UCSD-AML1 (cell line): ENCODE measurements at regions not wholly inside any gene's neighbourhood (a gene's known extent, or its start where the extent isn't known, plus 50 kb on each side); places are given as distances from the start of the nearest gene placed in this dataset.
A peak's percentile ranks its signal among the peaks of the same experiment; 100 is the strongest.

Source experiments
- DNase-seq: peaks from one replicate; lab custom pipeline; 2025; ENCODE audit not compliant: unreplicated experiment; lab: John Stamatoyannopoulos, UW

DNA sequence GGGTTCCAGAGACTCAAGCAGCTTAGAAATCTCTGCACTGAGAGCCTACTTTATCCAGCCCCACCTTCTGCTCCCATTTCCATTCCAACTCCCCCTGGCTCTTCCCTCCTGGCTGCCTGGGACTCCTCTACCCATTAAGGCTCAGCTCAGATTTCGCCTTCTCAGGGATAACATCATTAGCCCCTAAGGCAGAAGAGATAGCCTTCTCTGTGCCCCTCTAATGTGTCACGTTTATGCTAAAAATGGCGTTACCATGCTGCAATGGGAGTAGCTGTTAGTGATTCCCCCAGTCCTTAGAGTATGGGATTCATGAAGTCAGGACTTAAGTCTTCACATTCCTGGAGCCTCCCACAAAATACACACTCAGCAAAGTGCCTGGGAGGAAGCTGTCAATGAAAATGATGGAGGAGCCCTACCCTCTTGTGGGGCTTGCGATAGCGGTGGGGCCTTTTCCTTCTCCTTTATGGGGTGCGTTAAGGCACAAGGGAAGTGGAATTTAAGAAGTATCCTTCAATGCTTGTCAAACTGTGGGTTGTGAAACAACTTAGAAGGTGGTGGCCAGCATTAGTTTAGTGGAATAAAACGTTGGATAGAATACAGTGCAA is 144.7 kb upstream of the COPS8 start:
- DNase-seq, result peak; percentile 65

DNA sequence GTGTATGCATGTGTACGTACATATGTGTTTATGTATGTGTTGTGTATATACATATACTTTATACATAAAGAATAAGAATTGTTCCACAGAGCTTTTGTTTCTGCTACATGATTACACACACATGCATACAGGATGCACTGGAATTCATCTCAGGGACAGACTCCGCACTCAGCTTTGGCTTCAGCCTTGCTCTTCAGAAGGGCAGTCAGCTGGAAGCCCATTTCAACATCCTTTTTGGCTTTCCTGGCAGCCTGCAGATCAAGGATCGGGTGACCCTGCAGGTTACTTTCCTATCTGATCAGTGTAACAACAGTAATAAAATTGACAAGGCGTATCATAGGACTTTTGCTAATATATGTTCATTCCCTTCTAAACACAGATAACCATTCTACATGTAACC is 144.1 kb upstream of the COPS8 start:
- no peak for DNase-seq

DNA sequence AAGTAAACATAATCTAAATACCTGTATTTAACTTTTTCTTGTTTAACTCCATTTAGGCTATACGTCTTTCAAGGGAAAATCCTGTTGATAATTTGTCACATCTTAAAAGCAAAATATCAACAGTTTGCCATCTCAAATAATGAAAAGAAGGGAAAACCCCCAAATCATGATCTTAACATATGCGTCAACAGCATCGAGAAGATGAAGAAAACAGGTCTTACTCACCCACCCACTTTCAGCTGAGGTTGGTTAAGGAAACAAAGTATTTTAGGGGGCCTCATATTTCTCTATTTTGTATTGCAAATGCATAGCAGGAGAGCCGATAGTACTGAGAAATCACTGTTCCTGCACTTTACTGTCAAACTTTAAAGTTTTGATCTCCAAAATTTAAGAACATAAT is 143.1 kb upstream of the COPS8 start:
- DNase-seq, result no peak

DNA sequence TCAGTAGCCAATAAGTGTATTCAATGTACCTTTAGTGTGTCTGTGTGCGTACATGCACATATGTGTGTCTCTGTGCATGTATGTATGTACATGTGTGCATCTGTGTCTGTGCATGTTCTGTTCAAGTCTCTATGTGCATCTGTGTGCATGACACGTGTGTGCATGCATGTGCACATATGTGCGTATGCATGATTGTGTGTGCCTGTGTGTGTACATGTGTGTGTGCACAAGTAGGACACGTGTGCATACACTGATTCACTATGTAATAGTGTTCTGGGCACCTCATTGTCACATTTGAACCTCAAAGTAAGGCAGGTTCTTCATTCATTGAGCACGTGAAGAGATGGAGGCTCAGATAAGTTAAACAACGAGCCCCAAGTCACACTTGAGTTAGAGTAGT is 142.6 kb upstream of the COPS8 start:
- no peak for DNase-seq

DNA sequence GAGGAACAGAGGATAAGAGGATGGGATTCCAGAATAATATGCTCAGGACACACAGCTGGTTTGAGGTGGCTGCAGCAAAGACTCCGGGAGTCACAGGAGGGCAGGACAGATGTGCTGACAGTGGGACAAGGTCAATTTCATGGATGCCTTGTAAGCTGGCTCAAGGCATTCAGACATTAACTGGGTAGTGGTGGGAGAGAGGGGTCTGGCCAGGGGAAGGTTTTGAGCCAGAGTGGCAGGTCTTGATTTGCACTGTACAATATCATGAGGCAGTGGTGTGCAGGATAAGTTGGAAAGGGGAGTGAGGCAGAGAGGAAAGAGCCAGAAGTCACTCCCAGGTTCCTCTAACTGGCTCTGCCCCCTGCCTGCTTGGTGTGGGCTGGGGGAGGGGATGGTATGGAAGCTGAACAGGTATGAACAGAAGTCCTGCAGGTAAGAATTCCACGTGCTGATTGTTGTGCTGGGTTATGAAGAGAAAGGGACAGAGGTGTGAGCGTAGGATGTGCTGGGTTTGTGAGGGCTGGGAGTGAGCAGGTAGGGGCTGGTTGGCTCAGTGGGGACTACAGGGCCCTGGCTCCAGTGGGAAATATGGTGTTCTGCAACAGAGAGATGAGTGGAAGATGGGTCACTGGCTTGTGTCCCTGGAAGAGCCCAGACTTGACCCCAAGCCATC is 141.7 kb upstream of the COPS8 start:
- no peak for DNase-seq

DNA sequence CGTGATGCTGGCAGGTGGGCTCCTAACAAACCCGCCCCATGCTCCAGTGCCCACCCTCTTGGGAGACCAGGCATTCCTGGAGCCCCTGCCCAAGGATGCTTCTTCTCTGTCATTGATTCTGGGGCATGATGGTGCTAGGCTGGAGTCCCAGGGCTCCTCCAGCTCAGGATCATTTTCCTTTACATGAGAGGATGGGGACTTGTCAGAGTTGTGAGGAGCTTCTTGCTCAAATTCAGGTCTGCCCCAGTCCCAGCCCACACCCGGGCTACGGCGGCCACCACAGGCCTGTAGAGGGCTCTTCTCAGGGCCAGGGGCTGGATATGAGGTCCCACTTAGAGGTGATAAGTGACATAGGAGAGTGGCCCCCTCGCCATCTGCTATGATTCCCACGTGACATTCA is 141.1 kb upstream of the COPS8 start:
- no peak for DNase-seq

DNA sequence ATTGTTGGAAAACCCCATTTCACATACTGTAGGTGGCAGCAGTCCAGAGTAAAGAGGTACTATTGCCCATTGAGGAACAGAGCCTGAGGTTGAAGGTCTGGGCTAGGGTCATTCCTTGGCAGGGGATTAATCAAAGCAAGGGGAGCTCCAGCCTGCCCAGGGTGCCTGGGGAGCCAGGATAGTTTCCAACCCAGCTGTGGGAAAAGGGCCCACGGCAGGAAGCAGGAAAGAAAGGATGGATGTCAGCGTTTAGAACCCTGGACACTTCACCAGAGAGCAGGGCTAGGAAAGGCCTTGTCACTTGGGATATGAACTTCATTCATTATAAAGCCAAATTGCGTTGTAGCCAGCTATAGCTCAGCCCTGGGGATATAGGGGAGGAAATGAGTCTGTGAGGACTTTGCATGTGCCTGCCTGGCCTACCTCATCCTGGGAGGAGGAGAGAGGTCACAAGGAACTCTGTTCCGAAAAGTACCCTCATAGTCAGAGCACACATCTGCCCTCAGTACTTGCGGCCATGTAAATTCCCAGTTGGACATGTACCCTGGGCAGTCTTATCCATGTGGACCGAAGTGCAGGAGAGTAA is 140.2 kb upstream of the COPS8 start:
- DNase-seq, result no peak

DNA sequence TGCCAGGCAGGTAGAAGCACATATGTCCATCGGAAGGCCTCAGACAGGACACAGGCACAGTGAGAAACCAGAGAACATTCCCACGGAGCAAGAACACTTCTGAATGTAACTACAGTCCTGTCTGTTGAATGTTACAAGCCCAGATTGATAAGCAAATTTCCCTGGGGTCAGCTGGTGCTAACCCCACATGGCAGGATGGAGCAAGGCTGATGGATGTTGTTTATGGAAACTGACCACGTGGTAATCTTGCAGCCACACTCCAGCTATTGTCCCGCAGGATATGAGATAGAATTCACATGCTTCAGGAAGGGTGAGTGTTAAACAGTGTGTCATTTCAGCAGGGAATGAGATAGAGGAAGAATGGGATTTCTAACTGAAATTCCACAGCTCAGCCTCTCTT is 138.8 kb upstream of the COPS8 start:
- no peak for DNase-seq

DNA sequence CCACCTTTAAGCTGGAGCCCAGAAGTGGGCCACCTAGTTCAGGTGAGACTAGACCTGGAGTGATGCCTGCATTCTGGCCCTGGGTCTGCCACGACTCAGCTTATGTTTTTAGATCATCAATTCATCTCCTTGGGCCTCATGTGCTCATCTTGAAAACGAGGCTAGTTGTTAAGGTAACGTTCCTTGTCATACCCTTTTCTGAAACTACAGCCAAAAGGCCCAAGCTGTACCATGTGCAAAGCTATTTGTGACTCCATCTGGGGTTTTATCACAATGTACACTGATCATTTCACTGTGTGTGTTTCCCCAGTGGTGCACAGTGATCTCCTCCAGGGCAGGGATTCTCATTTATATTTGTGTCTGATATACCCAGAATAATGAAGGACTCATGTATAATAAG is 138.4 kb upstream of the COPS8 start:
- no peak for DNase-seq

DNA sequence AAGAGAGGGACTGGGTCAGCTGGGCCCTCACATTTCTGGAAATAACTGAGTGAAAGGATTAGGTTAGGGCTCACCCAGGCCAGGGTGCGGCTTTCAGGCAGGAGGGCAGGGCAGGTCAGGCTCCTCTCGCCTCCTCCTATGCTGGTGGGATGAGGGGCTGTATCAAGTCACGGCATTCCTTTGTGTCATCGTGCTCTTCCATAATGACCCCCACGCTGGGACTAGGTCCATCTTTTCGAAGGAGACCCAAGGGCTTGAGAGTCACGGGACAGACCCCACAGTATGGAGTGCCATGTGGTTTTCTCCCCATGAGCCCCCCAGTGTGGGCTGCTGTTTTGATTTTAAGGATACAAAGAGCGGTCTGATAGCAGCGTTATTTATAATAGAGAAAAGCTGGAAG is 137.8 kb upstream of the COPS8 start:
- DNase-seq, result no peak

DNA sequence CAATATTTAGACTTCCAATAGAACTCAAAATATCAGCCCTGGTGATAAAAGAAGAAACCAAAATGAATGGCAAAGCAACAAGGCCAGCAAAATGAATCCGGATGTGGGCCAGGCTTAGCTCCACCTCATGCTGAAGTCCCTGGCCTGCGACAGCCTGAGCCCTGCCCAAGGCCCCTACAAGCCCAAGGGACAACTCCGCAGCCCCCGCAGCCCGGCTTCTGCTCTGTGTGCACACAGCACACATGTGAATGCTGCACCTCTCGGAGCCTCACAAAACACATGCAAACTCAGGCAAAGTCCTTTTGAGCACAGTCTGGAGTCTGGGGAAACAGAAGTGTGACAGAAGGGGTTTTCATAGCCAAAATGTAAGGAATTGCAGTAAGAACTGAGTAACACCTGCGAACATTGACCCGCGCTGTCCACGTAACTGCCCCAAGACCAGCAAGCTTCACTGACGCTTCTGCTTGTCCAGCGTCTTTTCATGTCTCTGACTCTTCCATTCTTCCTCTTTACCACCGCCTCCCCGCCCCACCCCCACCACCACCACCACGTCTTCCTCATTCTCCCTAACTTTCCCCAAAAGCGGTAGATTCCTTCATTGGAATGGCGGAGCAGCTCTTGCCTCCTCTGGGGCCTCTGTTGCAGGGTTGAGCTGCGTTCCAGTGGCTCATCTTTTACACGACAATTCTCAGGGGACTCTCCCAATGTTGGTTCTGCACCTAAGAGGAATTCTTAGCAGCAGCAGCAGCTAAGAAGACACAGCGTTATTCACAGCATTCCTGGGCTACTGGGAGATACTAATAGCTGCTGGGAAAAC is 136.4 kb upstream of the COPS8 start:
- no peak for DNase-seq

DNA sequence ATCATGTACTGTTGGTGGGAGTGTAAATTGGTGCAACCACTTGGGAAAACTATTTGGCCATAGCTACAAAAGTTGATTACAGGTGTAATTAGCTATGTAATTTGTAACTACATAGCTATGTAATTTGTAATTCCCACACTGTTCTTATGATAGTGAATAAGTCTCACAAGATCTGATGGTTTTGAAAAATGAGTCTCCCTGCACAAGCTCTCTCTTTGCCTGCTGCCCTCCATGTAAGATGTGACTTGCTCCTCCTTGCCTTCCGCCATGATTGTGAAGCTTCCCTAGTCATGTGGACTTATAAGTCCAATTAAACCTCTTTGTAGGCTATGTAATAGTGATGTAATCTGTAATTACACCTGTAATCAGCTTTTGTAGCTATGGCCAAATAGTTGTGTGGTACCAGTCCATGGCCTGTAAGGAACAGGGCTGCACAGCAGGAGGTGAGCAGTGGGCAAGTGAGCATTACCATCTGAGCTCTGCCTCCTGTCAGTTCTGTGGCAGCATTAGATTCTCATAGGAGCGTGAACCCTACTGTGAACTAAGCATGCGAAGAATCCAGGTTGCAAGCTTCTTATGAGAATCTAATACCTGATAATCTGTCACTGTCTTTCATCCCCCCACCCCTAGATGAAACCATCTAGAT is 133.7 kb upstream of the COPS8 start:
- DNase-seq, result no peak

DNA sequence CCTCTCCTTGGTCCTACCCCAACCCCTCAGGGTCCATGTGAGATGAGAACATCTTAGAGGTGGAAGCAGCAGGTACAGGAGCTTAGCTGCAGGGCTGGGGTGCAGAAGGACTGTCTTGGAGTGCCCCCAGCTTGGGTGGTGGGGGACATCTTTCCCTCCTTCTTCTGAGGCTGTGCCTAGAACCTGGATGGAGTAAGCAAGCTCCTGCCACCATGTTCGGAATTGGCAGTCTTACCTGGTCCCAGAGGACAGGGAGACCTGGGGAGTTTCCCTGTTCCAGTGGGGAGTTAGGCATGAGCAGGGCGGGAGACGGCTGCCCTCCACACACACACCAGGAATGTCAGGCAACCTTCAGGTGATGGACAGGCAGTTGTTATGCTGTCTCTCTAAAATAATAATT is 131.0 kb upstream of the COPS8 start:
- no peak for DNase-seq

DNA sequence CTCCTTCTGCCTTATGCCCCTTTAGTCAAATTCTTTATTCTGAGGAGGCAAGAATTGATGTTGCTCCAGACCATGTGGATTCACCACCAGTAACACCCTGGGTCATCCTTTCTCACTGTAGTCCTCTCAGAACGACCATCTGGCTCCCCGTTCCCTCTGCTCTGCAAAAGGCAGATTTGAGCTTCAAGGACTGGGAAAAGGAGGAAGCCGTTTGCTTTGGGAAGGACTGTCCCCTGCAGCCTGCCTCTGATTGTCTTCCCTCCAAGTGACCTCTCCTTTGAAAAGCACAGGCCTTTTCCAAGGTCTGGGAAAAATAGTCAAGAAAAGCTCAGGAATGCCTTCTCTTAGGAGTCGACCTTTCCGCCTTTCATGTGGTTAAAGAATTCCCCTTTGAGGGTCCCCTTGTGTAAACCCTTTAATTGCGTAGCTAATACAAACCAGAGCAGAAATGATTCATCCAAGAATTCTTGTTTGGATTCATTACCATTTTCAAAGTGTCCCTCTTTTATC is 130.1 kb upstream of the COPS8 start:
- DNase-seq, result no peak

DNA sequence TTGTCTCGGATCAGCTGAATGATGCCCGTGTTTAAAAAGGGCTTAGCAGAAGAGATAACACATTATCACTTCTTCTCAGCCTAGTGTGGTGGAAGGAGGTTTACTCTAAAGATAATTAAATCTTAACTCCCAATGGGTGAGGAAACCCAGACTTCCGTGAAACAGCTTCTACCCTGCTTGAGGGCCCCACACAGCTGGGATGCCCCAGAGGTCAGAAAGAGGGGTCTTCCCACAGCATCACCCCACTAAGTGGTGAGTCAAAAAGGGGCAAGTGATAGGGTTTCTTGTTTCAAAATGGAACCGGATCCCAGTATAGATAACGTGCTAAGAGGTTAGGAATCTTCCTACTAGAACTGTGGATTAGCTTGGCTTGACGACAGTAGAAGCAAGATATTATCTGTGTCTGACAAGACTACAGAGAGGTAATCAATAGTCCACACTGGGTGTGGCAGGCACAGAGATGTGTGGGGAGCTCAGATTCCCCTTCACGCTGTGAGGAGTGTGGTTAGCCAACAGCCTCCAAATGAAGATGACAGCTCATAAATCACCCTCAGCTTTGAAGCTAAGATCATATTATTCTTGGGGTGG is 129.6 kb upstream of the COPS8 start:
- DNase-seq, result no peak

DNA sequence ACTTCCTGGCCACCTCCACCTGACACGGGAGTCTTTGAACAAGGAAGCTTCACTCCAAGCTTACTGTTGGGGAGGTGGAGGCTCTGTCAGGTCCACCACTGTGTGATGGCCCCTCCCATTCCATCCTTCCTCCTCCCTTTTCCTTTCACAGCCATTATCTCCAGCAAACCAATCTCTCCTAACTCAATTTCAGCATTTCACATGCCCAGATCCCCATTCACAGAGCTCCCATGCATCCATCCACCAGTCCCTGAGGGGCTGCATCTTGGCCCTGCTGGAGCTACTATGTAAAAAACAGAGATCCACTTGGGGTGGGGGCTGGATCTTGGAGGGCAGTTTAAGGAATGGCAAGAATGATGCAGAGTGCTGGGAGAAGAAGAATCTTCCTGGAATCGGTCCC is 129.0 kb upstream of the COPS8 start:
- DNase-seq, result no peak

DNA sequence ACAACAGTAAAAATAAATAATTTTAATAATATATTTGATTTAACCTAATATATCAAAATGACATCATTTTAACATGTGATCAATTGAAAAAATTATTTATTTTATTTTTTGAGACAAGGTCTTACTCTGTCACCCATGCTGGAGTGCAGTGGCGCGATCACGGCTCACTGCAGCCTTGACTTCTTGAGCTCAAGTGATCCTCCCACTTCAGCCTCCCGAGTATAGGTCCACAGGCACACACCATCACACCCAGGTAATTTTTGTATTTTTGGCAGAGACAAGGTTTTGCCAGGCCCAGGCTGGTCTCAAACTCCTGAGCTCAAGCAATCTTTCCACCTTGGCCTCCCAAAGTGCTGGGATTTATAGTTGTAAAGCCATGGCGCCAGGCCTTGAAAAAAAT is 126.7 kb upstream of the COPS8 start:
- no peak for DNase-seq

DNA sequence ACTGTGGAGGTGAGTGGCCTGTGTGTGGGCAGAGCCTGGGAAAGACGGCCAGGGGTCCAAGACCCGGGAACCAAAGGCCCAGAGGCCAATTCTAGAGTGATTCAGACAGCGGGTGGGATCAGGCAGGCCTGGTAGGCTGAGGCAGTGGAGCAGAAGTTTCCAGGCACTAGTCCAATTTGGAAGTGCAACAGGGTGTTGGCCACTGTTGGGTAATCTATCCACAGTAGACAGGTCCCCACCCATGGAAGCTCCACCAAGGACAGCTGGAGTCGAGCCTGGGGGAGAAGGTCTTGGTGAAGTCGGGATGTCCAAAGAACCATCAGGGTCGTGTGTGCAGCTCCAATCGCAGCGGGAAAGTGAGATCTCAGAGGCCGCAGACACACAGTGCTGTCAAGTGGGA is 125.8 kb upstream of the COPS8 start:
- no peak for DNase-seq

DNA sequence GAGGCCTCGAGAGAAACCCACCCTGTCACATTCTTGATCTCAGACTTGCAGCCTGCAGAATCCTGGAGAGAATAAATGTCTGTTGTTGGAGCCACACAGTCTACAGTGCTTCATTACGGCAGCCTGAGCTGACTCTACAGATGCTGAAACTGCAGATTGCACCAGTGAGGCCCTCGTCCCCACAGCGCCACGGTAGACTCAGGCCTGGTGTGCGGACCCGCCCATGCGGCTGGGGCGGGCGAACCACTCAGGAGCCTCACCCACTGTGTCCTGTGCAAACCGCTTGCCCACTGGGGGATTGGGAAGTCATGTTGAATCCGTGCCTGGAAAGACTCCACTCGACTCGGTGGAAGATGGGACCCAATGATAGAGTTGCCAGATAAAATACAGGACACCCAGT is 125.2 kb upstream of the COPS8 start:
- no peak for DNase-seq

DNA sequence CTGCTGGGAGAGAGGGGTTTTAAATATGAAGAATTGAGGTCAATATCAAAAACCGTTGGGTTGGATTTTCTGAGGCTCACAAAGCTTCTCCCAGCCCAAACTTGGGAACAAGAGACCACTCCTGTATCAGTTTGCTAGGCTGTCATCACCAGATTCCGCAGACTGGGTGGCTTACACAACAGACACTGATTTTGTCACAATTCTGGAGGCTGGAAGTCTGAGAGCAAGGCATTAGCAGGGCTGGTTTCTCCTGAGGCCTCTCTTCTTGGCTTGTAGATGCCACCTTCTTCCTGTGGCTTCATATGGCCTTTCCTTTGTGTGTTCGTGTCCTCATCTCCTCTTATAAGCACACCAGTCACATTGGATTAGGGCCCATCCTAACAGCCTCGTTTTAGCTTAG is 122.9 kb upstream of the COPS8 start:
- no peak for DNase-seq

DNA sequence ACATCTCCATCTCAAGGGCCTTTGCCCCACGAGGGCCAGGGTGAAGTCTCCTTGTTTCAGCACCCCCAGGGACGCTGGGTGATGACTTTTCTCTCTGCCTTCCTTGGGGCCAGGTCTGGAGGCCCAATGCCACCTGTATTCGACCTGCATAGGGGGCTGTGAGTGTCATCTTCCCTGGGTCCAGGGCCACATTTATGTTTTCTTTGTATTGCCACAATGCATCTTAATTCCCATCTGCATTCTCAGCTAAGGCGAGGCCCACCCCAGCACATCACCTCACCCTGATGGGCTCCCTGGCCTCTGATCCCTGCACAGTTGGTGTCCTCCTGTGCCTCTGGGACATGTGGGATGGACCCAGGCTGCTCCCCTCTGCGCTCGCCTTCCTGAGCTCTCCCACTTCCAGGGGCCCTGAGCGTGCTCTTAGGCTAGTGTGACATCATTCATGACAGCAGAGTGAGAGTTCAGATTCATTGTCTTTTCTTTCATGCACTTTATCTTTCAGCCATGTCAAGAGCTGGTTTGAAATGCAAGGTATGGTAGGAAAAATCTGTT is 122.0 kb upstream of the COPS8 start:
- DNase-seq, result no peak
